GF-D8 (cell line): ENCODE measurements at regions not wholly inside any gene's neighbourhood (a gene's known extent, or its start where the extent isn't known, plus 50 kb on each side); places are given as distances from the start of the nearest gene placed in this dataset.

Experiments
- DNase-seq: peaks from one replicate; lab custom pipeline; 2025; lab: John Stamatoyannopoulos, UW

GRCh38 chr2:176540995-176541394 is 271.8 kb downstream of the MTX2 start:
- no peak for DNase-seq

- DNase-seq, result no peak
Measured at GRCh38 chr2:176542476-176542875, 273.2 kb downstream of the MTX2 start.

DNA sequence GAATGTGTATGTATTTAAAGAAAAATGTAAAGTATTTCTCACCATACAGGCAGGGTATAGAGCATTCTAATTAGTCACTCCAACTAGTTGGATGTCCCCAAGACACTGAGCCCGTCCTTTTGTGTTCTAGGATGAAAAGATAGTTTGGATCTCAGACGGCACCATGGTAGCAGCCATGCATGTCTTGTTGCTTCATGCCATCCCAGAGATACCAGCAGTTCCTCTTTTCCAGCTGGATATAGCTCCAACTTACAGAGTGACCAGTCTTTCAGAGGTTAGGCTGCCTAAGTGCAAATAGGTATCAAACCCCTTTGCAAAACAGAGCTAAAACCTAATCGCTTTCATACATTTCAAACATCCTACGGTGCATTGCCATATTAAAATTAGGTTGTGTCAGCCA is 275.3 kb downstream of the MTX2 start:
- DNase-seq, result no peak

GRCh38 chr2:176544991-176545956 is 276.0 kb downstream of the MTX2 start:
- DNase-seq, result no peak

- DNase-seq, result no peak
Measured at GRCh38 chr2:176546550-176546949, 277.3 kb downstream of the MTX2 start.

DNA sequence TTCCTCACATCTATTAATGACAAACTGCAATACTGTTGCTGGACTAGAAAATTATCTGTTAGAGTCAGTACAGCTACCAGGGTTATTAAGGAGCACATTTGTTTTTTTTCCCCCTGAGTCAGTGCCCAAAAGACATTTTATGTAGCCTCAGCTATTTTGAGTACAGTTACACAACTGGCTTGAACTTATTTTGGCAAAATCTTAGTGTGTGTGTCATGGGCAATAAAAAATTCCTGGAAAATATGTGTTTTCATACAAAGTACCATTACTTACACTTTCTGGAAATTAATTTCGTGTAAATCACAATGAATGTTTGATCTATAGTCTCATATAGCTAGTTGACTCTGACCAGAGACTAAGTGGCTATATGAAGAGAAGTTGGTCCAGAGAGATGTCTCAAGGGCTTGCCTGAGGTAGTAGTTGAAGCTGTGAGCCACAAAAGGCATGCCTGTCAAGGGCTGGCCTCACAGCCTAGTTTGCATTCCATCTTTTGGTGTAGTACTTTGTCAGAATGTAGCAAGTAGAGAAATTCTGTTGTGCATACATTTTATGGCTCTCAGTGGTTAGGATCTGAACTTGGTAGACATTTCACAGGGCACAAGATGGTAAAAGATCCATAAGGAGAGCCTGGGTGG is 283.4 kb downstream of the MTX2 start:
- no peak for DNase-seq

DNA sequence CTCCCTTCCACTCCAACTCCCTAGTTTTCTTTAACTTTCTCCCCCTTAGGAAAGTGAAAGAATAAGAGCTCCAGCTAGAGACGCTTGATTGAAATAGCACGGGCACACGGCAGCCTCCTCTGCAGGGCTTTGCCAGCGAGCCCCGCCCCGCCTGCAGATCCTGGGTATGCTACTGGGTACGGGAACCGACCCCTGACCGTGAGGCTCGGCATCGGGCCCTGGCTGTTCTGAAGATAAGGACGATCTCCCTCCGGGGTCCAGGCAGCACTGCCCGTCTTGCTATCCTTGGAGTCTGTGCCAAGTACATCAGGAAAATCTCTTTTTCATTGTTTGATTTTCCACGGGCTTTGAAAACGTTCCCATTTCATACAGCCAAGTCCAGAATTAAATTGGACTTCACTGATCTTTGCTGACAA is 284.5 kb downstream of the MTX2 start:
- no peak for DNase-seq

DNA sequence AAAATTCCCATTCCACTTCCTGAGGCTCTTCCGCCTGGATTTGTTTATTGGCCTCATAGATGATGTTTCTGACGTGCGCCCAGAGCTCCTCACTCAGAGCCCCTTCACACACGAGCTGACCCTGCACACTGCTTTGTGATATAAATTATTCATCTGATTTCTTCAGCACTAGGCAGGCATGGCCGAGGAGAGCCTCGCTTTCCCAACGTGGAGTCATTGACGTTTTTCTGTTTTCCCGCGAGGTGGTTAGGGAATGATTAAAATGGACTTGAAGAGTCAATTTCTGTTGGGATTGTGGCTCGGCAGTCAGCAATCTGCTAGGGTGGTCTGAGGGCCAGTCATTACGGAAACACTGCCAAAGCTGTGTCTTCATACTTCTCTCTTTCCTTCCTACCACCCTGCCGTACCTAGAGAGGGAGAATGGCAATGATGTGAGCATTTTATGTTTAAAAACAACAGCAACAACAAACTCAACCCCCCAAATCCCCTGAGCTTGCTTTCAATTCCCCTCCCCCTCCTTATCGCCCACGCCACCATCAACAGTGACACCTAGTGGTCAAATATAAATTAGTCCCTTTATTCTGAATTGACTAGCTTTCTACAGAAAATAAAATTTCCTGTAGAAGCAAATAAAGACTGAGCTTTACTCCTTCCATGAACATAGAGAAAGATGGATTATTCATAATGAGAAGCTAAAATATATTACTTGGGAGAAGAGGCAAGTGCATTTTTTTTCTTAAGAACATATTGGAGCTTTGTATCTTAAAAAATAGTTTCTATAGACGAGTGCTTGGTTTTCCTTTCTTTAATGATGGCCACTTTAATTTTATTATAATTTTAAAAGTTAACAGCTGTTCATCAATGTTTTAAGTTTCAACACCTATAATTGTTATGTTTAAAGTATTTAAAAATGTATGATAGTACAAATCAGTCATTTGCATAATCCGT is 285.1 kb downstream of the MTX2 start:
- DNase-seq, result no peak

DNA sequence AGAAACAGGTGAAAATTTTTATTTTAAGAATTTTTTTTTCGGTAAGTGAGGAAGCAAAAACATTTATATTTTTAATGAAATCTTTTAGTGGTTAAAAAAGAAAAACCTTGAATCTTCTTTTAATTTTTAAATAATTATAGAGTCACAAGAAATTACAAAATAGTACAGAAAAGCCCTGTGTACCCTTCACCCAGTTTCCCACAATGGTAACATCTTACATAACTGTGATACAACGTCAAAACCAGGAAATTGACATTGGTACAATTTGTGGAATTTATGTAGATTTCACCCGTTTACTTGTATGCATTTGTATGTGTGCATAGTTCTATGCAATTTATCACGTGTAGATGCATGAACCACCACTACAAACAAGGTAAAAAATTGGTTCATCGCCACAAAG is 285.9 kb downstream of the MTX2 start:
- no peak for DNase-seq

GRCh38 chr2:176555781-176556180 is 286.5 kb downstream of the MTX2 start:
- no peak for DNase-seq

- no peak for DNase-seq
Measured at GRCh38 chr2:176556373-176556772, 287.1 kb downstream of the MTX2 start.

GRCh38 chr2:176557821-176558220 is 288.6 kb downstream of the MTX2 start:
- DNase-seq, result no peak

- no peak for DNase-seq
Measured at GRCh38 chr2:176558574-176559140, 289.4 kb downstream of the MTX2 start.

- no peak for DNase-seq
Measured at GRCh38 chr2:176560296-176560695, 291.1 kb downstream of the MTX2 start.

GRCh38 chr2:176561706-176562105 is 292.5 kb downstream of the MTX2 start:
- DNase-seq, result no peak

DNA sequence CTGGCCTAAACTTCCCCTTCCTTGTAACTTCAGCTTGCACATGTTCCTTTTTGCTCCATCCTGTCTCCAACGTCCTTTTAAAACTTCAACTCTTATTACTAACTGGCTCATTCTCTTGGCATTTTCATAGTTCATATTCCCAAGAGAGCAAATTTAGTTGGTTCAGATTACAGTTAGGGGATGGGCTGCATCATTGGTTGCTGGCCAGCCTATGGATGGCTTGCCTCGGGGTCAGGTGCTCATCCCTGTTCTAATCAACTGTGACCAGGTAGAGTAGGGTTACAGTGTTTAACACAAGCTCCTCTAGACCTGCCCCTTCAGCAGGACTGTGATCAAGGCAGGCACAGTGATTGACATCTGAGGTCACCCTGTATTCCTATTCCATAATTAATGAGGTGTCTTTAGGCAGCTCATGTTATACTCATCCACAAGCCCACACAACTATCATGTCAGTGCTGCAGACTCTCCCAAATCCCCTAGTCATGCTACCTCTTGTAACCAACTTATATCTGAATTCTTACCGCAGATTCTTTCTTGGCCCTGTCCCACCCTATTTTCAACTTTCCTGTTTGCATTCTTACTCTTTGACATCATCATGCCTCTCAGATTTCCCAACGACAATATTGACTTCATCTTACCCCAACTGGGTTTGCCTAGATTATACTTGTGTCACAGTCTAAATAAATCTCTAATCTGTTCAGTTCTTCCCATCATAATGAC is 293.3 kb downstream of the MTX2 start:
- DNase-seq, result no peak

DNA sequence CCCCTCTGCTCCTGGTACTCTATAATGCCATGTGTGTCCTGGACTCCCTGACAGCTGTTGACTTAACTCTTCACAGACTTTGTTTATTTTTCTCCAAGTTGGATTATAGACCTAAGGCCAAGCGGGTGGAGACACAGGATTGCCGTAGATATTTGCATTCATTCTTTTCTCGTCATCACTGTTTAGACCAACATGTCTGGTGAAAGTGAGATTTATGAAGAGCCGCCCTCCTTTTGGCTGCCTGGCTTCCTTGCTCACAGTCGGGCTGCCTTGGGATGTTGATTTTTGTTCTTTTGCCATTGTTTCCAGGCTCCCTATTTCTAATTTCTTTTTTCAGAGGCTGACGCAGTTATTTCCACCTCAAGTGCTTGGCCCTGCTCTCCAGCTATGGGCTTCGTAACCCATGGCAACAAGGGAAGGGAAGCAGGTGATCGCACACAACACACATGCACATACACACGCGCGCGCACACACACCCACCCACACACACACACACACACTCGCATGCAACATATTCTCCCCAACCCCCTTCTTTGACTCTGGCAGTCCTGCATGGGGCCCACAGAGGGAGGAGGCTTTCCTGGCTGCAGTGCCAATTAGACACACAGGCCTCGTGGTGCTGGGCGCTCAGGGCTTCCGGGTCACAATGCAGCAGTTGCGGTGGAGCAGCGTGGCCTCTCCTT is 296.5 kb downstream of the MTX2 start:
- no peak for DNase-seq

DNA sequence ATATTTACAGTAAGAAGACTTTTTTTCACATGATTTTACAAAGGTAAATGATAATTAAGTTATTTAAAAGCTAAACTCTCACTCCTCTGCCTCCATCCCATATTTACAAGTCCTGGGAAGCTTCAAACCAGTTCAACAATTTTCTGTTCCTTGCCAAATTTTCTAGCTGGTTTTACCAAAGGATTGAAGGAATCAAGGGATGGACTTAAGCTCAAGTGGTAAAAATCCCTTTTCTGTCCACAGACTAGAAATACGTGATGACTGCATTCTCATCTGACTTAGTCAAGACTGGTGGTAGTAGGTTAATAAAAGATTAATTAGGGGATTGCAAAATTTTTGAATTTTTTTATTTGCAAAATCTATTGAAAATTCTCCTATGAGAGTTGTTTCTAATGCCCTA is 297.3 kb downstream of the MTX2 start:
- no peak for DNase-seq

DNA sequence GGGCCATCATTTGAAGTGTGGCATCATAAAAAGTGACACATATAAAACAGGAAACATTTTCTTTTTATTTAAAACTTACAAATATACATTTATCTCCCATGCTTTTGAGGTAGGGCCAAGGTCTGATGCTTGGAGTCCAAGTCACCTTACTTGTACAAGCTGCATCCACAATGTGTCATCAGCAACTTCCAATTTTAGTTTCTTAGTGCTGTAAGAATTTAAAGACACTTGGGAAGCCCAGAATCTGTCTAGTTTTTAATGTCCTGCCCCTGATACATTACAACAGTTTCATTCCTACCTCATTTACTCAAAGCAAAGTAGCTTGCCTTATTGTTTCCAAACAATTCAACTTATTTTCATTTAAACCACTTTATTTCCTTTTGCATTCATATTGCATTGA is 297.7 kb downstream of the MTX2 start:
- DNase-seq, result no peak

GRCh38 chr2:176567361-176567760 is 298.1 kb downstream of the MTX2 start:
- DNase-seq, result no peak

DNA sequence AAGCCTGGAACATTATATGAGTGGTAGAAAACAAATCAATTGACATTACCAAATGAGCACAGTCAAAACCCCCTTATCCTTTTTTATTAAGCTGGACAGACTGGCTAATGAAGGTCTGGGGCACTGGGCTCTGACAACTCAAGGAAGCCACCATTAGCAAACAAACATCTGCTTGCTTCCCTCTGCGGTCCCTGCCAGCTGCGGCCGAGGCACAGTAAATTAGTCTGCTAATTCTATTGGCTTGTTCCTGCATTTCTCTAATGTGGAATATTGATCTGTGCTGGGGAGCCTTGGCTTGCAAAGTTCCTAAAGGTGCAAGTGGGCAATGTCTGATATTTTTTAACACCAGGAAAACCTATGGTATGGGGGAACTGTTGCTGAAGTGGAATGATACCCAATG is 300.3 kb downstream of the MTX2 start:
- DNase-seq, result no peak
